Stimulated activated CD4-positive, alpha-beta T cell treated with anti-CD3 and anti-CD28 coated beads, Interleukin-2, amount 100 ng/mL, for 48 hours (primary cell): ENCODE measurements at regions not wholly inside any gene's neighbourhood (a gene's known extent, or its start where the extent isn't known, plus 50 kb on each side); places are given as distances from the start of the nearest gene placed in this dataset.

Experiments used
- DNase-seq, 2 donors: peaks; one replicate each; pipeline ENCODE4 v3.0.0-alpha.2; 2020

GRCh38 chr9:73805111-73805510 is 653.4 kb downstream of the ANXA1 start:
- no peak for DNase-seq

DNA sequence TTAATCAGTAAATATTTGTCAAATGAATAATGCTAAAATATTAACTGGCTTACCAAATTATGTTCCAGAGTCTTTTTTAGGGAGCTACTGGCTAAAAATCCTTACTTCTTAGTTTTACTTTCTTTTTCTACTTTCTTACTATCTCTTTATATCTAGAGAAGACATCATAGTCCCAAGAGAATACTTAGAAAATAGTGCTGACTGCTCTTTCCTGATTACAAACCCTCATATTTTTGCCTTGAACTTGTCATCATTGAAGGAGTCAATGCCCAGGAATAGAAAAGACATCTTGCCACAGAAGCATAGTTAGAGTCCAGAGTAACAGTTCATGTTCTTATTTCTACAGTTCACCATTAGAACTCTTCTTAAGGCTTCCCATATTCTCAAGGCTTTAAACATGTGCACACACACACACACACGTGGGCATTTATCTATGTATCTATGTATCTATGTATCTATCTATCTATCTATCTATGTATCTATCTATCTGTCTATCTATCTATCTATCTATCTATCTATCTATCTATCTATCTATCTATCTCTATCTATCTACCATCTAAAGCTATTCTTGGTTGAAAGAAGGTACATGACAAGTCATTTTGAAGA is 654.3 kb downstream of the ANXA1 start:
- no peak for DNase-seq

DNA sequence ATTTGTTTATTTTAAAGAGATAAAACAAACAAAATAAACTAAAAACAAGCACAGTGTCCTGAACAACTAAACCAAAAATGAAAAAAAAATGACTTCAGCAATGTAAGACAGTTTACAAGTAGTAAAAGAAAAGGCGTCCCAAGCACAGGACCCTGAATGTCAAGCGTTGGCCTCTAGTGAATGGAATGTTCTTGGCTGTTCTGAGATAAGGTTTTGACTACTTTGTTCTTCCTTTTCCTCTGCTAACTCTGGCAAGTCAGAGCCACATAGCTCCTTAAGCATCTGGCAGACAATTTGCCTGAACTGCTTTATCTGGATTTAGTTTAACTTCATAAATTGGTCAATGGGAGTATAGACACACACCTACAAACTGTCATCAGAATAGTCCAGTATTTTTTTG is 655.2 kb downstream of the ANXA1 start:
- no peak for DNase-seq

DNA sequence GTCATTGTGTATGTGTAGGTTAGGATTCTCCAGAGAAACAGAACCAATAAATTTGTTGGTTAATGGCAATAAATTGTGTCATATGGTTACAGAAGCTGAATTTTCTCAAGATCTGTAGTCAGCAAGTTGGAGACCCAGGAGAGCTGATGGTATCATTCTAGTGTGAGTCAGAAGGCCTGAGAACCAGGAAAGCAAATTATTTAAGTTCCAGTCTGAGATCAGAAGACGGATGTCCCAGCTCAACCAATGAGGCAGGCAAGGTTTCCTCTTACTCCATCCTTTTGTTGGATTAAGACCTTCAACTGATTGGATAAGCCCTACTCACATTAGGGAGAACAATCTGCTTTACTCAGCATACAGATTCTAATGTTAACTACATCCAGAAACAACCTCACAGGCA is 656.3 kb downstream of the ANXA1 start:
- DNase-seq: no peak

DNA sequence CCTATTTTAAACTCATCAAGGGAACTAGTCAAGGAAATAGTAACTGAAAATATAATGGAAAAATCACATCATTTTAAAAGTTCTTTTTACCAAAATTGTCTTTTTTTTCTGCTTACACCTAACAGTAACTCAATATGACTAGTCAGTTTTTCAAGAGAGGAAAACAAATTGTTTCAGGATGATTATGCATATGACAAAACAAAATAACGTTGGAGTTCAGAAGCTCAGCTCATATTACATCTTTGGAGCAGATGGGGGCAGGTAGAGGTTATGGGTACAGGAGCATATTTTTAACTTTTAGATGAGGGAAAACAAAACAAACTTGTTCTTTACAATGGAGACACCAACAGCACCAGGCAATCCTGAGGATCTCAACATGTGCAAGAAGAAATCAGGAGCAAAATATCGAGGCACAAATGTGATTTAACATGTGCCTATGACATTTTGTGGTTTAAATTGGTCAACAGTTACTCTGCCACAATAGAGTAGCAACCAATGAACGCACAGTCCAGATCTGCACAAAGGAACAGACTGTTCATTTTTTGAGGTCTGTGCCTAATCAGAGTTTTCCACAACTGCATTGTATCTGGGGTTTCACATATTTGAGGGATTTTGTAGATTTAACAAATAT is 659.0 kb downstream of the ANXA1 start:
- no peak for DNase-seq

DNA sequence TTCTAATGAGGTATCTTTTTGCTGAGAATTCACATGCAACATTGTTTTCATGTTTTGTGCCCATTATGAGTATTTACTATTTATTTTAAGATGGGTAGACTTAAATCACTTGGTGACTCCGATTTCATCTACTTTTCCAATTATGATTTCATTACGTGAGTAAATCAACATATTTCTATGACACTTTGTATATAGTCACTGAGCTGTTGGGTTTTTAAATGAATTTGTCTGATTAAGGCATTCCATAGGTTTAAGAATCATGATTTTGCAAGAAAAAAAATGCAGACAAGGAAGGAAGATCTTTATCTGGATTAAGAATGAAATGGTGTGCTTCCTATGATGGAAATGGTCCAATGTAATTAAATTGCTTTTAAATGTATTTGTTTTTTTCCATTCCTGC is 661.9 kb downstream of the ANXA1 start:
- no peak for DNase-seq

DNA sequence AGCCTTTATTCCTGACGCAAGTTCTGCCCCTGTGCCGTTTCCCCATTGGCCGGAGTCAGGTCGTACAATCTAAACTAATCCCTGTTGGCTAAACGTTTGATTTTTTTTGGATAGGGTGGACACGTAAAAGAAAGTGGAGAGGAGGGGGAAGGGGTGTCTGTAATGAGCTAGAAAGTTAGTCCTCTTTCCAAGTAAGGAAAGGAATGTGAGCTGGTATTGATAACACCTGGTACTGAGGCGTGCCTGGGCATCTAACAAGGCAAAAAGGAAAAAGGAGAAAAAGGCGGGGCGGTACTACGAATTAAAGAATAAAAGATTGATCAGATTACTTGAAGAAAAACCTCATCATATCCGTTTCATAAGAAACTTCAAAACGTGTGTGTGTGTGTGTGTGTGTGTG is 665.2 kb downstream of the ANXA1 start:
- no peak for DNase-seq

- DNase-seq: no peak
Measured at GRCh38 chr9:73824671-73825070, 672.5 kb upstream of the RORB start.

- DNase-seq: no peak
Measured at GRCh38 chr9:73838871-73839270, 658.3 kb upstream of the RORB start.

DNA sequence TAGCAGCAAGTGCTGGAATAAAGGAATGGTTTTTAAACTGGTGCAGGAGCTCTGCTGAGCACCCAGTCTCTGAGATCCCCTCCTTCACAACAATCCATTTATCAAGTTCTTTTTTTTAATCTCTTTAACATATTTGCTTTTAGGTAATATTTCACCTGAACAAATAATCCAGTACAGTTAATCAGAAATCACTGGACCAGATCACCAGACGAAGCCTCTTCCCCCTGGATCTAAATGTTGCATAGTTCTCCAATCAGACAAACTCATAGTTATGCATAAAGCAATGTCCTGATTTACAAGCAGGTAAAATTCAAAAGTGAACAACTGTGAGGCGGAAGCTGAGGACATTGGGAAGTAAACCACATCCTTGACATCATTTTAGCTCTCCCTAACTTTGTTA is 657.7 kb upstream of the RORB start:
- DNase-seq: no peak

DNA sequence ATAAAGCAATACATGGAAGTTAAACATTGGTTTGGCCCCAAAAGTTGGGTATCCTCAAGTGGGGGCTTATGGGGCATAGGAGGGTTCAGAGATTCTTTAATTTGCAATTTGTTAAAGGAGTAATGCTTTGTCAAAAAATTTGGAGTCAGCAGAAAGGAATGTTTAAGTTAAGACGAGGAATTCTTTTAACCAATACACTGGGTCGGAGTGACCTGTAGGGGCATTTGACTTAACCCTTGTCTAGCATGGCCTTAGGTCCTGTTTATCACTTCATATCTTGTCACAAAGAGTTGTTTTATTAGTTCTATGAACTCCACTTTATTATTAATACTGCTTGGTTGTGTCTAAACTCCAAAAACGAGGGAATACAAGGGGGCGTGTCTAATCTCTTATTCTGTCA is 656.1 kb upstream of the RORB start:
- no peak for DNase-seq

GRCh38 chr9:73844135-73844534 is 653.0 kb upstream of the RORB start:
- no peak for DNase-seq

- DNase-seq: no peak
Measured at GRCh38 chr9:73845539-73845938, 651.6 kb upstream of the RORB start.

- DNase-seq: no peak
Measured at GRCh38 chr9:73845954-73846690, 651.0 kb upstream of the RORB start.

- DNase-seq: no peak
Measured at GRCh38 chr9:73847536-73847935, 649.6 kb upstream of the RORB start.

- DNase-seq: no peak
Measured at GRCh38 chr9:73853549-73853948, 643.6 kb upstream of the RORB start.

DNA sequence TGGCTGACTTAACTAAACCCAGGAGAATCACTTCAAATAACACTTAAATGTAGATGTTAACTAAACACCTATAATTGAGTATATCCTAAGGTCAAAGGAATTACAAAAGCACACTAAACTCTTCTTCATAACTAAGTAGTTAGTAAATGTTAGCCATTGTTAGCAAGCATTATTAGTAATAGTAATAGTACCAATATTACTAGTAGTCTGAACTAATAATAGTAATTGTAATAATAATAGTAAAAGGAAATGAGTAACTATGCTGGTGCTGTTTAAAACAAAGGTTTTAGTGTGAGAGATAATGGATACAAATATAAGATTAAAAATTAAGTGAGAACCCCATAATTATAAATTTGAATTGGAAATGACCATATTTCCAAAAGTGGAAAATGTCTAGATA is 641.9 kb upstream of the RORB start:
- no peak for DNase-seq

GRCh38 chr9:73863924-73864323 is 633.2 kb upstream of the RORB start:
- no peak for DNase-seq

DNA sequence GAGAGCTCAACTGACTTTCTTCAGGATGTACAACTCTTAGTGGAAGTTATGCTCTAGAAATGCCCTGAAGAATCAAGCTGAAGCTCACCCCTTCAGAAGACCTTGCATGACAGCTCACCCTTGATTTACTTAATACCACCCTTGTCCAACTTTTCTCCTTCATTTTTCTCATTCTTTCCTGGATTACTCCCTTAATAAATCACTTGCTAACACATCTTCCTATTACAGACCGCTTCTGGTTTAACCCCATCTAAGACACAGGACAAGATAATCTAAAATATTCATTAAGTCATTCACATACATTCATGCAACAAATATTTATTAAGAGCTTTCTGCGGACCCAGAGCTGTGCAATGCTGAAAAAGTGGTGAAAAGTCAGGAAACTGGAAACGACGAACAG is 630.7 kb upstream of the RORB start:
- DNase-seq: no peak

- peak in 1 of 2 donors; percentile 3 for DNase-seq
Measured at GRCh38 chr9:73869264-73869663, 627.9 kb upstream of the RORB start.

- DNase-seq: no peak
Measured at GRCh38 chr9:73871636-73872035, 625.5 kb upstream of the RORB start.

DNA sequence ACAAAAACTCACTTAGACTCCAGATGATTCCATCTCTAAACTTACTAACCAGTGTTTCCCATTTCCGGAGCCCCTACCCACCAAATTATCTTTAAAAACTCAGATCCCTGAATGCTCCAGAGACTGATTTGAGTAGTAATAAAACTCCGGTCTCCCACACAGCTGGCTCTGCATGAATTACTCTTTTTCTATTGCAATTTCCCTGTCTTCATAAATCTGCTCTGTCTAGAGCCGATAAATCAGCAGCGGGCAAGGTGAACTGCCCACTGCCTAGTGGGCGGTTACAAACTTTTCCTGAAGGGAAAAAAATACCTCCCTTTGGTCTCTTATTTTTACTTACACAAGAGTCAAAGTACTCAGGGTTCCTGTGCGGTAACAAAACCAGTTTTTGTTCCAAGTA is 624.4 kb upstream of the RORB start:
- no peak for DNase-seq

- DNase-seq: no peak
Measured at GRCh38 chr9:73880101-73880500, 617.0 kb upstream of the RORB start.

GRCh38 chr9:73889023-73889422 is 608.1 kb upstream of the RORB start:
- no peak for DNase-seq
